ENCODE measurements at regions not wholly inside any gene's neighbourhood (a gene's known extent, or its start where the extent isn't known, plus 50 kb on each side); places are given as distances from the start of the nearest gene placed in this dataset.

DNA sequence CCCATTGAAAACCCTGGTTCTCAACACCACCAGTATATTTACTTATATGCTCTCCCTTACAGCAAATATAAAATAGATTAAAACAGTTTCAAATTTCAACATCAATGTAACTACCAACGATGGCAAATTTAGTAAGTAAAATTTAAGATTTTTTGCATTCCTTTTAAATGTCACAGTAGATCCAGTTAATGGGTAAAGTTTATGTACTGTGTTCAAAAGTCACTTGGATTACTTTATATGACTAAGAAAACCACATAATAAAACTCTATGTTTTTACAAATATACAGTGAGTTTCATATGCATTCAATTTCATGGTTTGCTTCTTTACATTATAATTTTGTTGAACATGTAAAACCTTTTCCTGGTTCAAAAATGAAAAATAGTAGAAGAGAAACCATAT lies 364.6 kb downstream of the AASDHPPT start:
- no peaks in the 10 kb centered on the region for H3K27me3 ChIP-seq (ENCODE audit: control insufficient read depth in 4 of 4, insufficient read depth in 4 of 4, low read length in 3 of 4)
- no peaks in the 10 kb centered on the region for H3K9me3 ChIP-seq (ENCODE audit: control insufficient read depth in 4 of 4, low read length in 3 of 4)
- no peaks in the 10 kb centered on the region for H3K4me1 ChIP-seq (ENCODE audit: control insufficient read depth in 4 of 4, insufficient read depth in 4 of 4, low read length in 3 of 4)
- no peak for DNase-seq (ENCODE audit: low spot score)
- no peak overlapping the region for H3K4me3 ChIP-seq (ENCODE audit: low read depth in 1 of 3, low read length in 3 of 3)
- no peak overlapping the region for H3K9ac ChIP-seq (ENCODE audit: low read depth in 1 of 2, low read length in 2 of 2)
- TF ChIP-seq, protein P1, sequence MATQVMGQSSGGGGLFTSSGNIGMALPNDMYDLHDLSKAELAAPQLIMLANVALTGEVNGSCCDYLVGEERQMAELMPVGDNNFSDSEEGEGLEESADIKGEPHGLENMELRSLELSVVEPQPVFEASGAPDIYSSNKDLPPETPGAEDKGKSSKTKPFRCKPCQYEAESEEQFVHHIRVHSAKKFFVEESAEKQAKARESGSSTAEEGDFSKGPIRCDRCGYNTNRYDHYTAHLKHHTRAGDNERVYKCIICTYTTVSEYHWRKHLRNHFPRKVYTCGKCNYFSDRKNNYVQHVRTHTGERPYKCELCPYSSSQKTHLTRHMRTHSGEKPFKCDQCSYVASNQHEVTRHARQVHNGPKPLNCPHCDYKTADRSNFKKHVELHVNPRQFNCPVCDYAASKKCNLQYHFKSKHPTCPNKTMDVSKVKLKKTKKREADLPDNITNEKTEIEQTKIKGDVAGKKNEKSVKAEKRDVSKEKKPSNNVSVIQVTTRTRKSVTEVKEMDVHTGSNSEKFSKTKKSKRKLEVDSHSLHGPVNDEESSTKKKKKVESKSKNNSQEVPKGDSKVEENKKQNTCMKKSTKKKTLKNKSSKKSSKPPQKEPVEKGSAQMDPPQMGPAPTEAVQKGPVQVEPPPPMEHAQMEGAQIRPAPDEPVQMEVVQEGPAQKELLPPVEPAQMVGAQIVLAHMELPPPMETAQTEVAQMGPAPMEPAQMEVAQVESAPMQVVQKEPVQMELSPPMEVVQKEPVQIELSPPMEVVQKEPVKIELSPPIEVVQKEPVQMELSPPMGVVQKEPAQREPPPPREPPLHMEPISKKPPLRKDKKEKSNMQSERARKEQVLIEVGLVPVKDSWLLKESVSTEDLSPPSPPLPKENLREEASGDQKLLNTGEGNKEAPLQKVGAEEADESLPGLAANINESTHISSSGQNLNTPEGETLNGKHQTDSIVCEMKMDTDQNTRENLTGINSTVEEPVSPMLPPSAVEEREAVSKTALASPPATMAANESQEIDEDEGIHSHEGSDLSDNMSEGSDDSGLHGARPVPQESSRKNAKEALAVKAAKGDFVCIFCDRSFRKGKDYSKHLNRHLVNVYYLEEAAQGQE (IDR thresholded peaks at IDR 0.05), result no peak
- TF ChIP-seq SP1 (IDR thresholded peaks at IDR 0.05), result no peak
- TF ChIP-seq RAD21 (IDR thresholded peaks at IDR 0.05), result no peak
- TF ChIP-seq NR2F2 (IDR thresholded peaks at IDR 0.05), result no peak
- H3K27ac ChIP-seq (ENCODE audit: low read depth in 1 of 2, low read length in 2 of 2), result no peak overlapping the region
- WGBS, result 59% methylated on average over 1 of the region's 1 CpG
- H3K36me3 ChIP-seq (ENCODE audit: control insufficient read depth in 4 of 4, insufficient read depth in 3 of 4, low read depth in 1 of 4, low read length in 3 of 4), result no peaks in the 10 kb centered on the region

DNA sequence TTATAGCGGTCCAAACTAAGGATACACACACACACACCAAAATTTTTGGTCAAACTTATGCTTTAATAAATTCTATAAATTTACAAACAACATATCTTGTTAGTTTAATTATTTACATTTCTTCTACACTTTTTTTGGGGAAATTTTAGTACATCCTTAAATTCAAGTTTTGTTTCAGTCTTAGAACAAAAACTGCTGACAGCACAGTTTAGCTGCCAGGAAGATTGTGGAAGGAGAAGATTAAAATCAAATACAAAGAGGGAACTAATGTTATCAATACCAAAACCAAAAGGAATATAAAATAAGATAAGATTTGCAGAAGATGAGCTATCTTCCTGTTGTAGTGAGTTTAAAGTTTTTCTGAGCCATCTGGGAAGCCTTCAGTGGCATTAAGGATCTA lies 368.8 kb downstream of the AASDHPPT start:
- H3K4me3 ChIP-seq (ENCODE audit: low read depth in 1 of 3, low read length in 3 of 3), result no peak overlapping the region
- no peaks in the 10 kb centered on the region for H3K9me3 ChIP-seq (ENCODE audit: control insufficient read depth in 4 of 4, low read length in 3 of 4)

More for the DNA sequence above, 368.8 kb downstream of the AASDHPPT start:
- Histone ChIP-seq H3K9ac (ENCODE audit: low read depth in 1 of 2, low read length in 2 of 2) (no peak overlapping the region), H3K27me3 (ENCODE audit: control insufficient read depth in 4 of 4, insufficient read depth in 4 of 4, low read length in 3 of 4) (no peaks in the 10 kb centered on the region), H3K27ac (ENCODE audit: low read depth in 1 of 2, low read length in 2 of 2) (no peak overlapping the region), H3K36me3 (ENCODE audit: control insufficient read depth in 4 of 4, insufficient read depth in 3 of 4, low read depth in 1 of 4, low read length in 3 of 4) (no peaks in the 10 kb centered on the region), H3K4me1 (ENCODE audit: control insufficient read depth in 4 of 4, insufficient read depth in 4 of 4, low read length in 3 of 4) (no peaks in the 10 kb centered on the region)
- DNase-seq (ENCODE audit: low spot score), result no peak
- 86% methylated on average over 1 of the region's 1 CpG for WGBS
- no peak for TF ChIP-seq TAF1 (conservative IDR thresholded peaks at IDR 0.05)
- TF ChIP-seq, protein P2, sequence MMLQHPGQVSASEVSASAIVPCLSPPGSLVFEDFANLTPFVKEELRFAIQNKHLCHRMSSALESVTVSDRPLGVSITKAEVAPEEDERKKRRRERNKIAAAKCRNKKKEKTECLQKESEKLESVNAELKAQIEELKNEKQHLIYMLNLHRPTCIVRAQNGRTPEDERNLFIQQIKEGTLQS (IDR thresholded peaks at IDR 0.05), result no peak
- no peak for TF ChIP-seq RXRA (IDR thresholded peaks at IDR 0.05)
- no peak for TF ChIP-seq FOXA2 (IDR thresholded peaks at IDR 0.05)
- no peak for TF ChIP-seq JUND (IDR thresholded peaks at IDR 0.05)
- TF ChIP-seq GABPA (IDR thresholded peaks at IDR 0.05 in 1 of 2, conservative IDR thresholded peaks at IDR 0.05 in 1 of 2), result no peak
- no peak for TF ChIP-seq HNF4G (IDR thresholded peaks at IDR 0.05)
- TF ChIP-seq, protein P3, sequence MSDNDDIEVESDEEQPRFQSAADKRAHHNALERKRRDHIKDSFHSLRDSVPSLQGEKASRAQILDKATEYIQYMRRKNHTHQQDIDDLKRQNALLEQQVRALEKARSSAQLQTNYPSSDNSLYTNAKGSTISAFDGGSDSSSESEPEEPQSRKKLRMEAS (IDR thresholded peaks at IDR 0.05), result no peak
- TF ChIP-seq, protein P4, sequence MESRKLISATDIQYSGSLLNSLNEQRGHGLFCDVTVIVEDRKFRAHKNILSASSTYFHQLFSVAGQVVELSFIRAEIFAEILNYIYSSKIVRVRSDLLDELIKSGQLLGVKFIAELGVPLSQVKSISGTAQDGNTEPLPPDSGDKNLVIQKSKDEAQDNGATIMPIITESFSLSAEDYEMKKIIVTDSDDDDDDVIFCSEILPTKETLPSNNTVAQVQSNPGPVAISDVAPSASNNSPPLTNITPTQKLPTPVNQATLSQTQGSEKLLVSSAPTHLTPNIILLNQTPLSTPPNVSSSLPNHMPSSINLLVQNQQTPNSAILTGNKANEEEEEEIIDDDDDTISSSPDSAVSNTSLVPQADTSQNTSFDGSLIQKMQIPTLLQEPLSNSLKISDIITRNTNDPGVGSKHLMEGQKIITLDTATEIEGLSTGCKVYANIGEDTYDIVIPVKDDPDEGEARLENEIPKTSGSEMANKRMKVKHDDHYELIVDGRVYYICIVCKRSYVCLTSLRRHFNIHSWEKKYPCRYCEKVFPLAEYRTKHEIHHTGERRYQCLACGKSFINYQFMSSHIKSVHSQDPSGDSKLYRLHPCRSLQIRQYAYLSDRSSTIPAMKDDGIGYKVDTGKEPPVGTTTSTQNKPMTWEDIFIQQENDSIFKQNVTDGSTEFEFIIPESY (IDR thresholded peaks at IDR 0.05), result no peak
- TF ChIP-seq, protein P5, sequence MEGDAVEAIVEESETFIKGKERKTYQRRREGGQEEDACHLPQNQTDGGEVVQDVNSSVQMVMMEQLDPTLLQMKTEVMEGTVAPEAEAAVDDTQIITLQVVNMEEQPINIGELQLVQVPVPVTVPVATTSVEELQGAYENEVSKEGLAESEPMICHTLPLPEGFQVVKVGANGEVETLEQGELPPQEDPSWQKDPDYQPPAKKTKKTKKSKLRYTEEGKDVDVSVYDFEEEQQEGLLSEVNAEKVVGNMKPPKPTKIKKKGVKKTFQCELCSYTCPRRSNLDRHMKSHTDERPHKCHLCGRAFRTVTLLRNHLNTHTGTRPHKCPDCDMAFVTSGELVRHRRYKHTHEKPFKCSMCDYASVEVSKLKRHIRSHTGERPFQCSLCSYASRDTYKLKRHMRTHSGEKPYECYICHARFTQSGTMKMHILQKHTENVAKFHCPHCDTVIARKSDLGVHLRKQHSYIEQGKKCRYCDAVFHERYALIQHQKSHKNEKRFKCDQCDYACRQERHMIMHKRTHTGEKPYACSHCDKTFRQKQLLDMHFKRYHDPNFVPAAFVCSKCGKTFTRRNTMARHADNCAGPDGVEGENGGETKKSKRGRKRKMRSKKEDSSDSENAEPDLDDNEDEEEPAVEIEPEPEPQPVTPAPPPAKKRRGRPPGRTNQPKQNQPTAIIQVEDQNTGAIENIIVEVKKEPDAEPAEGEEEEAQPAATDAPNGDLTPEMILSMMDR (IDR thresholded peaks at IDR 0.05; ENCODE audit: low read depth, low read length, missing input control), result no peak
